ENCODE measurements at regions not wholly inside any gene's neighbourhood (a gene's known extent, or its start where the extent isn't known, plus 50 kb on each side); places are given as distances from the start of the nearest gene placed in this dataset.
"Not testable (repeated sequence)": the region's sequence is repeated elsewhere in the genome, so short reads cannot be mapped to it uniquely, and the experiment has no call there.

DNA sequence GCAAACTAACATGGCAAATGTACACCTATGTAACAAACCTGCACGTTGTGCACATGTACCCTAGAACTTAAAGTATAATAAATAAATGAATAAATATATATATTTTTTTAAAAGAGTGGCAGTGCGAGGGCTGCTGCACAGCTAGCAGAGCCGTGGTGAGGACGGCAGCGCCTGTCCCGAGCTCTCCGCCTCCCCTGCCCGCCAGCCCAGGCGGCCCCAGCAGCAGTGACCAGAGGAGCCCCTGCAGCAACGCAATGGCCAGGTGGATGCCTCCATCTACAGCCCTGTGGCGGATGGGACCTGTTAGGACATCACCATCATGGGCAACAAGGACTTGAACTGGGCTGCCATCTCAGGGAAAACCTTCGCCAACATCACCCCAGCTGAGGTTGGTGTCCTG lies 351.9 kb downstream of the FAM72C start:
- DNase-seq (ENCODE audit: low read depth): no peak

DNA sequence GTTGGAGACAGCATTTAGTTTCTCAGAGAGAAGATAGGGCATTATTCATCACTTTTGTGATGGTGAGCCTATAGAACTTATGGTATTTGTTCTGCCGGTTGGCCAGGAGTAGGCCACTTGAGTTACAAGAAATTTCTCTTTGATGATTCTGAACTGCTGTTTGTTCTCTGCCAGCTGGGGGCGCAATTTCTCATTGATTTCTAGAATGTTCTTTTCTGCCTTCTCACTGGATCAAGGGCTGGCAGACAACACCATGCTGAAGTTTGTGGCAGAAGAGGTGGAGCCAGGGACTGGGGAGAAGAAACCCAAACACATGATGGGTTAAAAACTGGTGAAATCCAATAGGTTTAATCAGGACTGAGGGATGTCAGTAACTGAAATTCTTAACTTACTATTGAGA lies 360.6 kb downstream of the FAM72C start:
- no peak for DNase-seq (ENCODE audit: low read depth)

GRCh38 chr1:143610196-143610595 lies 361.6 kb downstream of the FAM72C start:
- no peak for DNase-seq (ENCODE audit: low read depth)

GRCh38 chr1:143604887-143605286 lies 366.9 kb downstream of the FAM72C start:
- no peak for DNase-seq (ENCODE audit: low read depth)

DNA sequence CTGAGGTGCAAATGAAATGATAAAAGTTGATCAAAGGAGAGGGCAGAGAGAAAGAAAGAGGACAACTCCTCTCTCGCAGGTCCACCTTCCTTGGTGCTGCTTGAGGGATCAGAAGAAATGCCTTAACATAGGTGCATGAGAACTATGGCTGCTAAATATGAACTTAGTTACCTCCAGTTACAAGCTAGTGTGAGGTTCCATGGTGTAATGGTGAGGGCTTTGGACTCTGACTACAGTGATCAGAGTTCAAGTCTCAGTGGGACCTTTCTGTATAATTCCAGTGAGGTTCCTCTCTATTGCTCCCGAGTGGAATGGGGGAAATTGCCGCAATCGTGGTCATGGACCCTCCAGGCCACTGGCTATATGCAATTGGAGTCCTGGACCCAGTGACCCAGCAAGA lies 387.3 kb downstream of the FAM72C start:
- DNase-seq (ENCODE audit: low read depth): no peak

DNA sequence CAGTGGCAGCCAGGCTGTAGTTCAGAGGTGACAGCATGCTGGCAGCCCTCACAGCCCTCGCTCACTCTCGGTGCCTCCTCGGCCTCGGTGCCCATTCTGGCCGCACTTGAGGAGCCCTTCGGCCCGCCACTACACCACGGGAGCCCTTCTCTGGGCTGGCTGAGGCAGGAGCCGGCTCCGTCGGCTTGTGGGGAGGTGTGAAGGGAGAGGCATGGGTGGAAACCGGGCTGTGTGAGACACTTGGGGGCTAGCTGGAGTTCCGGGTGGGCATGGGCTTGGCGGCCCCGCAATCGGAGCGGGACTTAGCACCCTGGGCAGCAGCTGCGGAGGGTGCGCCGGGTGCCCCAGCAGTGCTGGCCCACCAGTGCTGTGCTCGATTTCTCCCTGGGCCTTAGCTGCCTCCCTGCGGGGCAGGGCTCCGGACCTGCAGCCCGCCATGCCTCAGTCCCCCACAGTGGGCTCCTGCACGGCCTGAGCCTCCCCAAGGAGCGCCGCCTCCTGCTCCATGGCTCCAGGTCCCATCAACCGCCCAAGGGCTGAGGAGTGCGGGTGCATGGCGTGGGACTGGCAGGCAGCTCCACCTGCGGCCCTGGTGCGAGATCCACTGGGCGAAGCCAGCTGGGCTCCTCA lies 396.8 kb downstream of the FAM72C start:
- DNase-seq (ENCODE audit: low read depth): no peak

DNA sequence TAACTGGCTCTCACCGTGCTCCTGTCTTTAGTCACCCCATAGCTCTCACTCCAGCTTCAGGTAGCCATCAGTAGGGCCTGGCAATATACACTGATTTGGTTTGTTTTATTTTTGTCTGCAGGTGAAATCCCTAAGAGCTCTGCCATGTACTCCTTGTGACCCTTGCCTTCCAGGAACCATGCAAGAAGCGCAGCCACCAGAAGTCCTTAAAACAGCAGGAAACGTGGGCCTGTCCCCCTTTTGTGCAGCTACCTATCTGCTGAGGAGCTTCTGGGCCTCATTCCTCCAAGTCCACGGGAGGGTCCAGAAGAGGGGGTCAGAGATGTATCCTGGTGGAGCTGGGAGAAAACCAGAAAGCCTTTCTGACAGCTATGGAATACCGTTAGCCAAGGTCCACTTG lies 399.1 kb downstream of the FAM72C start:
- not testable (repeated sequence) for DNase-seq (ENCODE audit: low read depth)

GRCh38 chr1:143563761-143564160 lies 408.0 kb downstream of the FAM72C start:
- DNase-seq (ENCODE audit: low read depth): not testable (repeated sequence)

- DNase-seq (ENCODE audit: low read depth): no peak
Measured at GRCh38 chr1:143553627-143554026, 418.2 kb downstream of the FAM72C start.

DNA sequence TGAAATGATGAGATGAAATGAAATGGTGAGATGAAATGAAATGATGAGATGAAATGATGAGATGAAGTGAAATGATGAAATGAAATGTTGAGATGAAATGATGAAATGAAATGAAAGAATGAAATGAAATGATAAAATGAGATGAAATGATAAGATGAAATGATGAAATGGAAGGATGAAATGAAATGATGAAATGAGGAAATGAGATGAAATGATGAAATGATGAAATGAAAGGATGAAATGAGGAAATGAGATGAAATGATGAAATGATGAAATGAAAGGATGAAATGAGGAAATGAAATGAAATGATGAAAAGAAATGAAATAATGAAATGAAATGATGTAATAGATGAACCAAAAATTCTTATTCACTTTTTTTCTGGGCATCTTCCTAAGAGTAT lies 467.1 kb downstream of the FAM72C start:
- not testable (repeated sequence) for DNase-seq (ENCODE audit: low read depth)

- not testable (repeated sequence) for DNase-seq (ENCODE audit: low read depth)
Measured at GRCh38 chr1:143504080-143504479, 467.7 kb downstream of the FAM72C start.

DNA sequence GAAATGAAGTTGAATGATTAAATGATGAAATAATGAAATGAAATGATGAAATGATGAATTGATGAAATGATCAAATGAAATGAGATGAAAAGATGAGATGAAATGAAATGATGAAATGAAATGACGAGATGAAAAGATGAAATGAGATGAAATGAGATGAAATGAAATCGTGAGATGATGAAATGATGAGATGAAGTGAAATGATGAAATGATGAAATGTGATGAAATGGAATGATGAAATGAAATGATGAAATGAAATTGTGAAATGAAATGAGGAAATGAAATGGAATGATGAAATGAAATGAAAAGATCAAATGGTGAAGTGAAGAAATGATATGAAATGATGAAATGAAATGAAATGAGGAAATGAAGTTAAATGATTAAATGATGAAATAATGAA lies 468.7 kb downstream of the FAM72C start:
- DNase-seq (ENCODE audit: low read depth): not testable (repeated sequence)

DNA sequence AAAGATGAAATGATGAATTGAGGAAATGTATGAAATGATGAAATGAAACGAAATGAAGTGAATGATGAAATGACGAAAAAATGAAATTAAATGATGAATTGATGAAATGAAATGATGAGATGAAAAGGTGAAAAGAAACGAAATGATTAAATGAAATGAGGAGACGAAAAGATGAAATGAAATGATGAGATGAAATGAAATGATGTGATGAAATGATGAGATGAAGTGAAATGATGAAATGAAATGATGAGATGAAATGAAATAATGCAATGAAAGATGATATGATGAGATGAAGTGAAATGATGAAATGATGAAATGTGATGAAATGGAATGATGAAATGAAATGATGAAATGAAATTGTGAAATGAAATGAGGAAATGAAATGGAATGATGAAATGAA lies 469.7 kb downstream of the FAM72C start:
- DNase-seq (ENCODE audit: low read depth): not testable (repeated sequence)

DNA sequence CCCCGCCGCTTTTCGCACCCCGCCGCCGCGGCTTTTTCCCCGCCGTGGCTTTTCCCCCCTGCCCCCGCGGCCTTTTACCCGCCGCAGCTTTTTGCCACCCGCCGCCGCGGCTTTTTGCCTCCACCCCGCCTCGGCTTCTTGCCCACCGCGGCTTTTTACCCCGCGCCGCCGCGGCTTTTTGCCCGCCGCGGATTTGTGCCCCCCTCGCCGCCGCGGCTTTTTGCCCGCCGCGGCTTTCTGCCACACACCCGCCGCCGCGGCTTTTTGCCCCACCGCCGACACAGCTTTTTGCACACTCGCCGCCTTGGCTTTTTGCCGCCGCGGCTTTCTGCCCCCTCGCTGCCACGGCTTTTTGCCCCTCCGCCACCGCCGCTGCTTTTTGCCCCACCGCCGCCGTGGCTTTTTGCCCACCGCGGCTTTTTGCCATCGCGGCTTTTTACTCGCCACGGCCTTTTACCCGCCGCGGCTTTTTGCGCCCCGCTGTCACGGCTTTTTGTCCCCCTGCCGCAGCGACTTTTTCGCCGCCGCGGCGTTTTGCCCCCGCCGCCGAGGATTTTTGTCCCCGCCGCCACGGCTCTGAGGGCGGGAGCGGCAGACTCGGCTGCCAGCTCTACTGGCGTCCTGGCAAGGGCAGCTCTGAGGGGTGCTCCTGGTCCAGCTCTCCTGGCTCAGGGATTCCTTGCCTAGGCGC lies 473.6 kb downstream of the FAM72C start:
- DNase-seq (ENCODE audit: low read depth): not testable (repeated sequence)

DNA sequence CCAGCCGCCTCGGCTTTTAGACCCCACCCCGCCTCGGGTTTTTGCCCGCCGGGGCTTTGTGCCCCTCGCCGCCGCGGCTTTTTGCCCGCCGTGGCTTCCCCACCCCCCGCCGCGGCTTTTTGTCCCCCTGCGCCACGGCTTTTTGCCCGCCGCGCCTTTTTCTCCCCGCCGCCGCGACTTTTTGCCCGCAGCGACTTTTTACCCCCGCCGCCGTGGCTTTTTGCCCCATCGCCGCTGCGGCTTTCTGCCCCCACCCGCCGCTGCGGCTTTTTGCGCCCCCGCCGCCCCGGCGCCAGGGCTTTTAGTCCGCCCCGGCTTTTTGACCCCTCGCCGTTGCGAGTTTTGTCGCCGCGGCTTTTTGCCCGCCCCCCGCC lies 474.4 kb downstream of the FAM72C start:
- DNase-seq (ENCODE audit: low read depth): no peak

DNA sequence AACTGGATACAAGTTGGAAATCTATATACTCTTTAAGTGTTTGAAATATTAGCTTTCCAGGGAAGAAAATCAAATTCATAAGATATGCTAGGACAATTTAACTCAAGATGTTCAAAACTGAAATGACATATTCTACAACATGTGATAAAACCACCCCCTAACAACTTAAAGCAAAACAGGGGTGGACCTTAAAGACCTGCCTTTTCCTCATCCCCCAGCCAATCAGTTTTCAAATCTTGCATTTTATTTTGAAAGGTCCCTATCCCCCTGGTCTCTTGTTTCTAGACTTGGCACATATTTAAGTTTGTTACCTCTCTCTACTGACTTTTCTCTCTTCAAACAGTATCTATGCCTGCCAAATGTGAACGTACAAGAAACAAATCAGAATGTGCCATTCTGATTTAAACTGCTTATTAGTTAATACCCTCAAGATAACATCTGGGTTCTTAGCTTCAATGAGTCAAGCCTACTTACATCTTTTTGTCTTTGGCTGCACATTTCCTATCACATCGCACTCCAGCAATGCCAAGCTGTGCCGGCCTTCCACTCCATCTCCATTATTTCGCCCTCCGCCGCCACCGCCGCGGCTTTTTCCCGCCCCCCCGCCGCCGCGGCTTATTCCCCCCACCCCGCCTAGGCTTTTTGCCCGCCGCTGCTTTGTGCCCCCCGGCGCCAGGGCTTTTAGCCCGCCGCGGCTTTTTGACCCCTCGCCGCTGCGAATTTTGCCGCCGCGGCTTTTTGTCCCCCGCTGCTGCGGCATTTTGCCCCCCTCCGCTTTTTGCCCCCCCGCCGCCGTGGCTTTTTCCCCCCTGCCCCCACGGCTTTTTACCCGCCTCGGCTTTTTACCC lies 475.0 kb downstream of the FAM72C start:
- DNase-seq (ENCODE audit: low read depth): not testable (repeated sequence)

All from CMK (cell line).